Body of pancreas (tissue), 4 donors: ENCODE measurements at regions not wholly inside any gene's neighbourhood (a gene's known extent, or its start where the extent isn't known, plus 50 kb on each side); places are given as distances from the start of the nearest gene placed in this dataset.

Experiments used
- ATAC-seq: fragments of 150-250 bp; one replicate; pipeline ENCODE4 v1.9.1; 2016
- DNase-seq, 4 donors: peaks; one replicate each; pipeline ENCODE4 v3.0.0-alpha.2; 2019
- H3K27ac ChIP-seq, 4 donors: fragments of 200-600 bp; sonication (generic); 1 replicate in 3 of 4; 2 replicates in 1 of 4; pipeline versions ENCODE4 v1.5.1 to v1.6.1; 2016 to 2019; ENCODE audit warnings: mild to moderate bottlenecking in 1 of 4, mixed read lengths in 1 of 4, moderate library complexity in 1 of 4
- H3K27me3 ChIP-seq, 2 donors: fragments of 200-600 bp; sonication (generic); one replicate each; pipeline ENCODE4 v1.6.0; 2016; ENCODE audit warnings: mild to moderate bottlenecking in 1 of 2
- H3K36me3 ChIP-seq, 2 donors: fragments of 200-600 bp; sonication (generic); replicated peaks in 1 of 2; 2 replicates each; pipeline ENCODE4 v1.5.1; 2016; ENCODE audit warnings: low read depth in 2 of 2; ENCODE audit not compliant: insufficient read depth in 1 of 2
- H3K4me1 ChIP-seq: fragments of 200-600 bp; sonication (generic); one replicate; pipeline ENCODE4 v1.6.0; 2016
- H3K4me3 ChIP-seq, 2 donors: fragments of 200-600 bp; sonication (generic); 1 replicate in 1 of 2; 2 replicates in 1 of 2; pipeline ENCODE4 v1.5.1; 2016 to 2019
- H3K9me3 ChIP-seq, 3 donors: fragments of 200-600 bp; sonication (generic); 1 replicate in 2 of 3; 2 replicates in 1 of 3; pipeline ENCODE4 v1.5.1; 2016
- POLR2A ChIP-seq, 3 donors: fragments of 450-650 bp; IDR thresholded peaks; one replicate each; pipeline ENCODE4 v1.6.1; 2016; ENCODE audit warnings: antibody characterized with exemption in 3 of 3, mild to moderate bottlenecking in 2 of 3
- WGBS, 2 donors: methylation state at CpG; one replicate each; pipeline ENCODE4 v1.1.5; 2017; 5-methylcytosine and 5-hydroxymethylcytosine counted together
- intact Hi-C: fragments of 100-400 bp; cut with DNase I; formaldehyde crosslinking; loops from one replicate; pipeline ENCODE4 v1.15.1; 2023
- TF ChIP-seq, protein P1 (sequence below), 7 experiments: fragments of 450-650 bp in 4 of 7; fragments of 200-600 bp in 3 of 7; sonication (generic) in 3 of 7; IDR thresholded peaks; one replicate each; pipeline ENCODE4 v1.5.1; 2016 to 2019; ENCODE audit warnings: antibody characterized with exemption in 7 of 7

DNA sequence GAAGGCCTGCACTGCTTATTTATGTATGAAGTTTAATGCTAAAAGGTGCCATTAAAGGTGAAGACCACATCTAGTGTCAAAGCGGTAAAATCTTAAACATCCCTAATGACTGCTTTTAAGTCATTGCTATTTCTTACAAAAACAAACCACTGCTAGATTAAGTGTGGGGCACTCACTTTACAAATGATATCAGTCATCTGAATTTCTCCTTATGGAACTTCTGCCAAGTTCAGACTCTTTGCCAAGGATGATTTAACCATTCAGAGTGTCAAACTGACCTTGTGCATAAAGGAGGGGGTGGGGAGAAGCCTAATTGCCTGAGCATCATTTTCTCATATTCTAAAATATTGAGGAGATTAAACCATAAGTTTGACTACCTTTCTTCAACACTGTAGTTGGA is 271.5 kb downstream of the TGFB2 start:
- WGBS, 2 donors = 88 to 94% methylated on average over 1 of the region's 1 CpG

DNA sequence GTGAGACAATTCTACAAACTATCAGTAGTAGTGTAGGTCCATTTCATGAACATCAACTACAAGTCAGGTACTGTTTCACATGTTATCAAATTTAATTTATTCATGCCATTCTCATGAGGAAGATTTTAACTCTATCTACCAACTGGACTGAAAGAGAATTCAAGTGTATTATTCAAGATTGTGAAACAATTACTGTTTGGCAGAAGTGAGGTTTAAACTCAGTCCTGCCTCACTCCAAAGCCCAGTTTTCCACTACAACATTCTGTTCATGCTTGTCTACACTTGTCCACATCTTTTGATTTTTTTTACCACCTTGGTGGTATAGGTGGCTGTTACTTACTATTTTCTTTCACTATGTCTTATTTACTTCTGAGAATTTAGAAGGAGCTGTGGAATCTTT is 272.9 kb downstream of the TGFB2 start:
- no peak overlapping the region for H3K4me3 ChIP-seq
- no peaks in the 10 kb centered on the region for H3K4me1 ChIP-seq
- ATAC-seq (no peak), DNase-seq (no peak)
- H3K27me3 ChIP-seq = no peaks in the 10 kb centered on the region
- no peak overlapping the region for H3K27ac ChIP-seq
- no peak for TF ChIP-seq POLR2A (IDR thresholded peaks at IDR 0.05)
- TF ChIP-seq, protein P1, sequence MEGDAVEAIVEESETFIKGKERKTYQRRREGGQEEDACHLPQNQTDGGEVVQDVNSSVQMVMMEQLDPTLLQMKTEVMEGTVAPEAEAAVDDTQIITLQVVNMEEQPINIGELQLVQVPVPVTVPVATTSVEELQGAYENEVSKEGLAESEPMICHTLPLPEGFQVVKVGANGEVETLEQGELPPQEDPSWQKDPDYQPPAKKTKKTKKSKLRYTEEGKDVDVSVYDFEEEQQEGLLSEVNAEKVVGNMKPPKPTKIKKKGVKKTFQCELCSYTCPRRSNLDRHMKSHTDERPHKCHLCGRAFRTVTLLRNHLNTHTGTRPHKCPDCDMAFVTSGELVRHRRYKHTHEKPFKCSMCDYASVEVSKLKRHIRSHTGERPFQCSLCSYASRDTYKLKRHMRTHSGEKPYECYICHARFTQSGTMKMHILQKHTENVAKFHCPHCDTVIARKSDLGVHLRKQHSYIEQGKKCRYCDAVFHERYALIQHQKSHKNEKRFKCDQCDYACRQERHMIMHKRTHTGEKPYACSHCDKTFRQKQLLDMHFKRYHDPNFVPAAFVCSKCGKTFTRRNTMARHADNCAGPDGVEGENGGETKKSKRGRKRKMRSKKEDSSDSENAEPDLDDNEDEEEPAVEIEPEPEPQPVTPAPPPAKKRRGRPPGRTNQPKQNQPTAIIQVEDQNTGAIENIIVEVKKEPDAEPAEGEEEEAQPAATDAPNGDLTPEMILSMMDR (IDR thresholded peaks at IDR 0.05) = no peak
- no peaks in the 10 kb centered on the region for H3K36me3 ChIP-seq
- no peaks in the 10 kb centered on the region for H3K9me3 ChIP-seq
- intact Hi-C loops = no loop called here

More for the DNA sequence above, 271.5 kb downstream of the TGFB2 start:
- Histone ChIP-seq H3K4me3 (no peak overlapping the region), H3K27me3 (no peaks in the 10 kb centered on the region), H3K27ac (no peak overlapping the region), H3K9me3 (no peaks in the 10 kb centered on the region), H3K36me3 (no peaks in the 10 kb centered on the region), H3K4me1 (no peaks in the 10 kb centered on the region)
- no peak for ATAC-seq
- no peak for TF ChIP-seq POLR2A (IDR thresholded peaks at IDR 0.05)
- TF ChIP-seq, protein P1 (IDR thresholded peaks at IDR 0.05) = no peak
- intact Hi-C loops = no loop called here
- DNase-seq = no peak

DNA sequence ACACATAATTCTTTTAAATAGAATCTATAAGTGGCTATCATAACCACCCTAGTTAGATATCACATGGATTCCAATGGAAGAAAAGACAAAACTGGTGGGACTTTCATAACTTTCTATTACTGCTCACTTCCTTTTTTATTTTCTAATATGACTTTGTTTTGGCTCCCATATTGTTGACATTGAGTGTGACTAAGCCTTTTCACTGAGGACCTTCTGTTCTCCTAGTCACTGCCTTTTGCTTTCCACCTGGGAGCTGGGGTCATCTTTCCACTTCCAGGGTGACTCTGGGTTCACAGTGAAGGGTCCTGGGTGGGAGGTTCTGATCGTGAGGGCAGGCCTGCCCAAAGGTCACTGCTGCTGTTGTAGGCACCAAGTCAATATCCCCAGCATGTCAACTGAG is 275.8 kb downstream of the TGFB2 start:
- Histone ChIP-seq H3K36me3 (no peaks in the 10 kb centered on the region), H3K4me3 (no peak overlapping the region), H3K9me3 (no peaks in the 10 kb centered on the region), H3K27me3 (no peaks in the 10 kb centered on the region), H3K4me1 (no peaks in the 10 kb centered on the region), H3K27ac (no peak overlapping the region)
- DNase-seq = peak in 1 of 4 donors; percentile 11
- WGBS, 2 donors = 50 to 63% methylated on average over 1 of the region's 1 CpG
- TF ChIP-seq, protein P1 (IDR thresholded peaks at IDR 0.05) = no peak
- no peak for TF ChIP-seq POLR2A (IDR thresholded peaks at IDR 0.05)
- intact Hi-C loops = no loop called here
- ATAC-seq = no peak

DNA sequence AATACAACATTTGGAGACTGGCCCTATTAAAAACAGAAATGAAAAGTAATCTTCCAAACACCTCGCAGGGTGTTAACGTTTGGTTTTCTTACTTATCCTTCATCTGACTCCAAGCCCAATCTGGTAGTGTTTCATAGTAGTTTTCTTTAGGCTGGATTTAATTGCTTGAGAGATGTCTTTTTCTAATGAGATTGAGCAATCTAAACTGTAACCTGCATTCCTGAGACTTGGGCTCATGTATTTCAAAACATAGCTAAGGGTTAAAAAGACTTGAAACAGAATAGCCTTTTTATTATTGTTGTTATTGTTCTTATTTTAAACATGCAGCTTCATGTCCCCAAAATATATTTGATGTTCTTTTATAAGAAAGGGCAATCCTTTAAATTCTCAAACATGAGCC is 278.9 kb downstream of the TGFB2 start:
- 86 to 92% methylated on average over 2 of the region's 2 CpGs for WGBS, 2 donors
- TF ChIP-seq, protein P1 (IDR thresholded peaks at IDR 0.05) = no peak
- no peak for TF ChIP-seq POLR2A (IDR thresholded peaks at IDR 0.05)
- Histone ChIP-seq H3K27me3 (no peaks in the 10 kb centered on the region), H3K27ac (no peak overlapping the region), H3K36me3 (no peaks in the 10 kb centered on the region), H3K4me1 (no peaks in the 10 kb centered on the region), H3K9me3 (no peaks in the 10 kb centered on the region), H3K4me3 (no peak overlapping the region)
- DNase-seq (no peak), ATAC-seq (no peak)
- intact Hi-C loops = no loop called here

DNA sequence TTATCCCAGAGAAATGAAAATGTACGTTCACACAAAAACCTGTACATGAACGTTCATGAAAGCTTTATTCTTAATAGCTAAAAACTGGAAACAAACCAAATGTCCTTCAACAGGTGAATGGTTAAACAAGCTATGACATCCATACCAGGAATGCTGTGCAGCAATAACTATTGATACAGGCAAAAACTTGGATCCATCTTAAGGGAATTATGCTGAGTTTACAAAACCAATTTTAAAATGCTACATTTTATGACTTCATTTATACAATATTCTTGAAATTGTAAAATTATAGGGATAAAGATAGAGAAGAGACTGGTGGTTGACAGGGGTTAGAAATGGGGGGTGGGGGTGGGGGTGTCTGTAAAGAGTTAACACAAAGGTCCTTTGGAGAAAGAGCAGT is 280.3 kb downstream of the TGFB2 start:
- Histone ChIP-seq H3K4me1 (no peaks in the 10 kb centered on the region), H3K36me3 (no peaks in the 10 kb centered on the region), H3K4me3 (no peak overlapping the region), H3K27ac (no peak overlapping the region), H3K9me3 (no peaks in the 10 kb centered on the region), H3K27me3 (no peaks in the 10 kb centered on the region)
- 21 to 34% methylated on average over 2 of the region's 2 CpGs for WGBS, 2 donors
- TF ChIP-seq, protein P1 (IDR thresholded peaks at IDR 0.05) = no peak
- TF ChIP-seq POLR2A (IDR thresholded peaks at IDR 0.05) = no peak
- intact Hi-C loops = no loop called here
- ATAC-seq (no peak), DNase-seq (no peak)
